ENCODE measurements at regions not wholly inside any gene's neighbourhood (a gene's known extent, or its start where the extent isn't known, plus 50 kb on each side); places are given as distances from the start of the nearest gene placed in this dataset.

- H3K27me3 Mint-ChIP-seq, result peaks cover 0 to 5% (median 3%) of the 10 kb centered on the region in 5 donors
- DNase-seq (no peak), ATAC-seq (no peak)
- Histone ChIP-seq H3K36me3 (ENCODE audit: control insufficient read depth in 2 of 3, insufficient read depth in 3 of 3, low read length in 3 of 3) (no peaks in the 10 kb centered on the region), H3K27ac (ENCODE audit: low read depth, low read length) (no peak overlapping the region), H3K27me3 (ENCODE audit: control insufficient read depth in 2 of 2, insufficient read depth in 2 of 2, low read length in 2 of 2) (no peaks in the 10 kb centered on the region), H3K4me3 (ENCODE audit: low read length) (no peak overlapping the region), H3K4me1 (ENCODE audit: control insufficient read depth in 2 of 2, insufficient read depth in 2 of 2, low read length in 2 of 2) (no peaks in the 10 kb centered on the region), H3K9me3 (ENCODE audit: control insufficient read depth in 2 of 3, low read length in 3 of 3) (no peaks in the 10 kb centered on the region)
- H3K9me3 Mint-ChIP-seq, result no peaks in the 10 kb centered on the region
- H3K36me3 Mint-ChIP-seq, result no peaks in the 10 kb centered on the region
- H3K27ac Mint-ChIP-seq, result no peak overlapping the region
- ChIA-PET CTCF (no interaction called here), POLR2A (no interaction called here)
- H3K4me3 Mint-ChIP-seq, result no peak overlapping the region
- intact Hi-C loops (cut with micrococcal nuclease), result no loop called here
- no peaks in the 10 kb centered on the region for H3K4me1 Mint-ChIP-seq
Observed at GRCh38 chr3:110743984-110744383, 327.6 kb upstream of the NECTIN3 start.

GRCh38 chr3:110744723-110745122 lies 326.9 kb upstream of the NECTIN3 start:
- Histone ChIP-seq H3K27me3 (ENCODE audit: control insufficient read depth in 2 of 2, insufficient read depth in 2 of 2, low read length in 2 of 2) (no peaks in the 10 kb centered on the region), H3K27ac (ENCODE audit: low read depth, low read length) (no peak overlapping the region), H3K4me3 (ENCODE audit: low read length) (no peak overlapping the region), H3K9me3 (ENCODE audit: control insufficient read depth in 2 of 3, low read length in 3 of 3) (no peaks in the 10 kb centered on the region), H3K4me1 (ENCODE audit: control insufficient read depth in 2 of 2, insufficient read depth in 2 of 2, low read length in 2 of 2) (no peaks in the 10 kb centered on the region), H3K36me3 (ENCODE audit: control insufficient read depth in 2 of 3, insufficient read depth in 3 of 3, low read length in 3 of 3) (no peaks in the 10 kb centered on the region)
- Mint-ChIP-seq H3K27me3 (peaks cover 0 to 5% (median 3%) of the 10 kb centered on the region in 5 donors), H3K27ac (no peak overlapping the region), H3K4me3 (no peak overlapping the region), H3K36me3 (no peaks in the 10 kb centered on the region), H3K9me3 (no peaks in the 10 kb centered on the region), H3K4me1 (no peaks in the 10 kb centered on the region)
- intact Hi-C loops (cut with micrococcal nuclease), result loop anchor here in 1 of 2 donors (1.0 kb wide), 1 partner anchor 9 kb away; no protein-coding TSS in a partner anchor
- ATAC-seq (no peak), DNase-seq (no peak)
- ChIA-PET POLR2A (no interaction called here), CTCF (no interaction called here)

- Mint-ChIP-seq H3K9me3 (no peaks in the 10 kb centered on the region), H3K36me3 (no peaks in the 10 kb centered on the region), H3K27ac (no peak overlapping the region), H3K4me3 (no peak overlapping the region), H3K4me1 (no peaks in the 10 kb centered on the region), H3K27me3 (peaks cover 0 to 7% (median 4%) of the 10 kb centered on the region in 5 donors)
- ChIA-PET CTCF (no interaction called here), POLR2A (no interaction called here)
- no peaks in the 10 kb centered on the region for H3K9me3 ChIP-seq (ENCODE audit: control insufficient read depth in 2 of 3, low read length in 3 of 3)
- H3K27me3 ChIP-seq (ENCODE audit: control insufficient read depth in 2 of 2, insufficient read depth in 2 of 2, low read length in 2 of 2), result no peaks in the 10 kb centered on the region
- no peaks in the 10 kb centered on the region for H3K36me3 ChIP-seq (ENCODE audit: control insufficient read depth in 2 of 3, insufficient read depth in 3 of 3, low read length in 3 of 3)
- ATAC-seq (no peak), DNase-seq (no peak)
- intact Hi-C loops (cut with micrococcal nuclease), result no loop called here
- H3K4me1 ChIP-seq (ENCODE audit: control insufficient read depth in 2 of 2, insufficient read depth in 2 of 2, low read length in 2 of 2), result no peaks in the 10 kb centered on the region
- H3K27ac ChIP-seq (ENCODE audit: low read depth, low read length), result no peak overlapping the region
- H3K4me3 ChIP-seq (ENCODE audit: low read length), result no peak overlapping the region
Observed at GRCh38 chr3:110749006-110749405, 322.6 kb upstream of the NECTIN3 start.

- Mint-ChIP-seq H3K36me3 (no peaks in the 10 kb centered on the region), H3K4me1 (no peaks in the 10 kb centered on the region), H3K4me3 (no peak overlapping the region), H3K27ac (no peak overlapping the region), H3K9me3 (no peaks in the 10 kb centered on the region), H3K27me3 (peaks cover 0 to 7% (median 4%) of the 10 kb centered on the region in 5 donors)
- no peak overlapping the region for H3K4me3 ChIP-seq (ENCODE audit: low read length)
- H3K36me3 ChIP-seq (ENCODE audit: control insufficient read depth in 2 of 3, insufficient read depth in 3 of 3, low read length in 3 of 3), result no peaks in the 10 kb centered on the region
- DNase-seq (no peak), ATAC-seq (no peak)
- H3K27me3 ChIP-seq (ENCODE audit: control insufficient read depth in 2 of 2, insufficient read depth in 2 of 2, low read length in 2 of 2), result no peaks in the 10 kb centered on the region
- no peaks in the 10 kb centered on the region for H3K9me3 ChIP-seq (ENCODE audit: control insufficient read depth in 2 of 3, low read length in 3 of 3)
- intact Hi-C loops (cut with micrococcal nuclease), result no loop called here
- no peaks in the 10 kb centered on the region for H3K4me1 ChIP-seq (ENCODE audit: control insufficient read depth in 2 of 2, insufficient read depth in 2 of 2, low read length in 2 of 2)
- CTCF ChIA-PET, result no interaction called here
- H3K27ac ChIP-seq (ENCODE audit: low read depth, low read length), result no peak overlapping the region
- POLR2A ChIA-PET, result no interaction called here
Observed at GRCh38 chr3:110750201-110750600, 321.4 kb upstream of the NECTIN3 start.

GRCh38 chr3:110752307-110752706 lies 319.3 kb upstream of the NECTIN3 start:
- Mint-ChIP-seq H3K4me3 (no peak overlapping the region), H3K27ac (no peak overlapping the region), H3K36me3 (no peaks in the 10 kb centered on the region), H3K27me3 (peaks cover 0 to 4% (median under 1%) of the 10 kb centered on the region in 5 donors), H3K9me3 (no peaks in the 10 kb centered on the region), H3K4me1 (no peaks in the 10 kb centered on the region)
- Histone ChIP-seq H3K4me3 (ENCODE audit: low read length) (no peak overlapping the region), H3K9me3 (ENCODE audit: control insufficient read depth in 2 of 3, low read length in 3 of 3) (no peaks in the 10 kb centered on the region), H3K27me3 (ENCODE audit: control insufficient read depth in 2 of 2, insufficient read depth in 2 of 2, low read length in 2 of 2) (no peaks in the 10 kb centered on the region), H3K4me1 (ENCODE audit: control insufficient read depth in 2 of 2, insufficient read depth in 2 of 2, low read length in 2 of 2) (no peaks in the 10 kb centered on the region), H3K27ac (ENCODE audit: low read depth, low read length) (no peak overlapping the region), H3K36me3 (ENCODE audit: control insufficient read depth in 2 of 3, insufficient read depth in 3 of 3, low read length in 3 of 3) (no peaks in the 10 kb centered on the region)
- no peak for ATAC-seq
- DNase-seq, result no peak
- intact Hi-C loops (cut with micrococcal nuclease), result no loop called here
- POLR2A ChIA-PET, result no interaction called here
- CTCF ChIA-PET, result no interaction called here

- DNase-seq, result no peak
- POLR2A ChIA-PET, result no interaction called here
Observed at GRCh38 chr3:110753516-110753915, 318.1 kb upstream of the NECTIN3 start.

GRCh38 chr3:110754212-110754916 lies 317.3 kb upstream of the NECTIN3 start:
- POLR2A ChIA-PET, result no interaction called here
- no peaks in the 10 kb centered on the region for H3K36me3 ChIP-seq (ENCODE audit: control insufficient read depth in 2 of 3, insufficient read depth in 3 of 3, low read length in 3 of 3)
- no peaks in the 10 kb centered on the region for H3K36me3 Mint-ChIP-seq
- H3K27me3 Mint-ChIP-seq, result peaks cover 0 to 4% (median 0%) of the 10 kb centered on the region in 5 donors
- no peak overlapping the region for H3K4me3 Mint-ChIP-seq
- H3K4me1 Mint-ChIP-seq, result no peaks in the 10 kb centered on the region
- no peak overlapping the region for H3K27ac ChIP-seq (ENCODE audit: low read depth, low read length)
- CTCF ChIA-PET, result no interaction called here
- H3K9me3 Mint-ChIP-seq, result no peaks in the 10 kb centered on the region
- no peaks in the 10 kb centered on the region for H3K4me1 ChIP-seq (ENCODE audit: control insufficient read depth in 2 of 2, insufficient read depth in 2 of 2, low read length in 2 of 2)
- no peaks in the 10 kb centered on the region for H3K27me3 ChIP-seq (ENCODE audit: control insufficient read depth in 2 of 2, insufficient read depth in 2 of 2, low read length in 2 of 2)
- ATAC-seq, result no peak
- H3K9me3 ChIP-seq (ENCODE audit: control insufficient read depth in 2 of 3, low read length in 3 of 3), result no peaks in the 10 kb centered on the region
- no peak for DNase-seq
- H3K27ac Mint-ChIP-seq, result no peak overlapping the region
- no peak overlapping the region for H3K4me3 ChIP-seq (ENCODE audit: low read length)
- intact Hi-C loops (cut with micrococcal nuclease), result no loop called here

More at GRCh38 chr3:110753516-110753915, 318.1 kb upstream of the NECTIN3 start:
- Mint-ChIP-seq H3K27me3 (peaks cover 0 to 4% (median 0%) of the 10 kb centered on the region in 5 donors), H3K36me3 (no peaks in the 10 kb centered on the region), H3K9me3 (no peaks in the 10 kb centered on the region), H3K27ac (no peak overlapping the region), H3K4me3 (no peak overlapping the region), H3K4me1 (no peaks in the 10 kb centered on the region)
- ATAC-seq, result no peak
- no peak overlapping the region for H3K27ac ChIP-seq (ENCODE audit: low read depth, low read length)
- no peaks in the 10 kb centered on the region for H3K9me3 ChIP-seq (ENCODE audit: control insufficient read depth in 2 of 3, low read length in 3 of 3)
- CTCF ChIA-PET, result interaction anchor here (0.7 kb wide), 1 partner anchor 839 kb away, joined by 3 read pairs; no protein-coding TSS in a partner anchor
- intact Hi-C loops (cut with micrococcal nuclease), result loop anchor here in 1 of 2 donors (1.0 kb wide), 1 partner anchor 8 kb away; no protein-coding TSS in a partner anchor
- no peak overlapping the region for H3K4me3 ChIP-seq (ENCODE audit: low read length)
- no peaks in the 10 kb centered on the region for H3K4me1 ChIP-seq (ENCODE audit: control insufficient read depth in 2 of 2, insufficient read depth in 2 of 2, low read length in 2 of 2)
- no peaks in the 10 kb centered on the region for H3K27me3 ChIP-seq (ENCODE audit: control insufficient read depth in 2 of 2, insufficient read depth in 2 of 2, low read length in 2 of 2)
- no peaks in the 10 kb centered on the region for H3K36me3 ChIP-seq (ENCODE audit: control insufficient read depth in 2 of 3, insufficient read depth in 3 of 3, low read length in 3 of 3)

All from naive thymus-derived CD4-positive, alpha-beta T cell (primary cell).